Smooth muscle cell (in vitro differentiated cells): ENCODE measurements at regions not wholly inside any gene's neighbourhood (a gene's known extent, or its start where the extent isn't known, plus 50 kb on each side); places are given as distances from the start of the nearest gene placed in this dataset.

Source experiments
- DNase-seq: peaks from one replicate; lab custom pipeline; 2025; ENCODE audit not compliant: unreplicated experiment; lab: John Stamatoyannopoulos, UW
- H2AFZ ChIP-seq: fragments of 200-600 bp; sonication (generic); 2 replicates; pipeline ENCODE4 v1.6.0; 2016; ENCODE audit warnings: antibody characterized with exemption, low read depth, mild to moderate bottlenecking
- H3F3A ChIP-seq: fragments of 200-600 bp; sonication (generic); 2 replicates; pipeline ENCODE4 v1.6.0; 2017; ENCODE audit warnings: antibody characterized with exemption, low read depth
- H3K27ac ChIP-seq: fragments of 200-600 bp; sonication (generic); 2 replicates; pipeline ENCODE4 v1.5.1; 2016; ENCODE audit warnings: low read depth, mild to moderate bottlenecking
- H3K27me3 ChIP-seq: fragments of 200-600 bp; sonication (generic); 2 replicates; pipeline ENCODE4 v1.6.1; 2016; ENCODE audit warnings: low read depth, mild to moderate bottlenecking
- H3K36me3 ChIP-seq: fragments of 200-600 bp; sonication (generic); 2 replicates; pipeline ENCODE4 v1.5.1; 2016; ENCODE audit warnings: low read depth
- H3K4me1 ChIP-seq: fragments of 200-600 bp; sonication (generic); 2 replicates; pipeline ENCODE4 v1.5.1; 2016; ENCODE audit warnings: low read depth
- H3K4me2 ChIP-seq: fragments of 200-600 bp; sonication (generic); 2 replicates; pipeline ENCODE4 v1.6.0; 2016; ENCODE audit warnings: mild to moderate bottlenecking
- H3K4me3 ChIP-seq: fragments of 200-600 bp; sonication (generic); 2 replicates; pipeline ENCODE4 v1.5.1; 2016; ENCODE audit warnings: mild to moderate bottlenecking
- H3K79me2 ChIP-seq: fragments of 200-600 bp; sonication (generic); 2 replicates; pipeline ENCODE4 v1.6.0; 2016; ENCODE audit warnings: low read depth, mild to moderate bottlenecking
- H3K9ac ChIP-seq: fragments of 200-600 bp; sonication (generic); 2 replicates; pipeline ENCODE4 v1.6.0; 2016; ENCODE audit warnings: low read depth
- H3K9me3 ChIP-seq: fragments of 200-600 bp; sonication (generic); replicated peaks from 2 replicates; pipeline ENCODE4 v1.5.1; 2016; ENCODE audit warnings: low read depth
- H4K20me1 ChIP-seq: fragments of 200-600 bp; sonication (generic); 2 replicates; pipeline ENCODE4 v1.6.0; 2016; ENCODE audit warnings: low read depth
- WGBS: methylation state at CpG from one replicate; pipeline ENCODE4 v1.1.7; 2016; ENCODE audit warnings: low lambda C conversion rate; 5-methylcytosine and 5-hydroxymethylcytosine counted together
- TF ChIP-seq, protein P1 (sequence below): fragments of 200-600 bp; sonication (generic); IDR thresholded peaks from 2 replicates; pipeline ENCODE4 v1.5.1; 2017; ENCODE audit warnings: borderline replicate concordance, mild to moderate bottlenecking, antibody characterized with exemption; ENCODE audit not compliant: insufficient read depth, poor library complexity, severe bottlenecking

- Histone ChIP-seq H3K4me1 (peaks cover 10% of the 10 kb centered on the region), H2AFZ (no peak overlapping the region), H3K27me3 (no peaks in the 10 kb centered on the region), H3K27ac (no peak overlapping the region), H3K79me2 (no peaks in the 10 kb centered on the region), H3K4me3 (no peak overlapping the region), H3K36me3 (no peaks in the 10 kb centered on the region), H3K9ac (no peak overlapping the region), H3F3A (no peaks in the 10 kb centered on the region), H4K20me1 (no peaks in the 10 kb centered on the region), H3K9me3 (no peaks in the 10 kb centered on the region), H3K4me2 (no peak overlapping the region)
- TF ChIP-seq, protein P1, sequence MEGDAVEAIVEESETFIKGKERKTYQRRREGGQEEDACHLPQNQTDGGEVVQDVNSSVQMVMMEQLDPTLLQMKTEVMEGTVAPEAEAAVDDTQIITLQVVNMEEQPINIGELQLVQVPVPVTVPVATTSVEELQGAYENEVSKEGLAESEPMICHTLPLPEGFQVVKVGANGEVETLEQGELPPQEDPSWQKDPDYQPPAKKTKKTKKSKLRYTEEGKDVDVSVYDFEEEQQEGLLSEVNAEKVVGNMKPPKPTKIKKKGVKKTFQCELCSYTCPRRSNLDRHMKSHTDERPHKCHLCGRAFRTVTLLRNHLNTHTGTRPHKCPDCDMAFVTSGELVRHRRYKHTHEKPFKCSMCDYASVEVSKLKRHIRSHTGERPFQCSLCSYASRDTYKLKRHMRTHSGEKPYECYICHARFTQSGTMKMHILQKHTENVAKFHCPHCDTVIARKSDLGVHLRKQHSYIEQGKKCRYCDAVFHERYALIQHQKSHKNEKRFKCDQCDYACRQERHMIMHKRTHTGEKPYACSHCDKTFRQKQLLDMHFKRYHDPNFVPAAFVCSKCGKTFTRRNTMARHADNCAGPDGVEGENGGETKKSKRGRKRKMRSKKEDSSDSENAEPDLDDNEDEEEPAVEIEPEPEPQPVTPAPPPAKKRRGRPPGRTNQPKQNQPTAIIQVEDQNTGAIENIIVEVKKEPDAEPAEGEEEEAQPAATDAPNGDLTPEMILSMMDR = no peak
- 65% methylated on average over 3 of the region's 3 CpGs for WGBS
- no peak for DNase-seq
These were observed 86.3 kb upstream of the TBX3 start for GRCh38 chr12:114770323-114770722.

- Histone ChIP-seq H3K27me3 (no peaks in the 10 kb centered on the region), H3K4me2 (no peak overlapping the region), H3K9me3 (no peaks in the 10 kb centered on the region), H3F3A (peaks cover 2% of the 10 kb centered on the region), H2AFZ (no peak overlapping the region), H3K36me3 (no peaks in the 10 kb centered on the region), H3K4me1 (peaks cover 10% of the 10 kb centered on the region), H3K79me2 (no peaks in the 10 kb centered on the region), H3K4me3 (no peak overlapping the region), H4K20me1 (no peaks in the 10 kb centered on the region), H3K9ac (no peak overlapping the region), H3K27ac (peak overlapping the region; percentile 85)
- TF ChIP-seq, protein P1 = no peak
- WGBS = 66% methylated on average over 4 of the region's 4 CpGs
- no peak for DNase-seq
These were observed 85.7 kb upstream of the TBX3 start for GRCh38 chr12:114769634-114770033.

GRCh38 chr12:114767906-114768722 lies 84.1 kb upstream of the TBX3 start:
- 37% methylated on average over 14 of the region's 14 CpGs for WGBS
- Histone ChIP-seq H3K4me3 (no peak overlapping the region), H3K27ac (peak overlapping the region; percentile 85), H3F3A (peaks cover 4% of the 10 kb centered on the region), H4K20me1 (no peaks in the 10 kb centered on the region), H3K4me1 (peaks cover 10% of the 10 kb centered on the region), H3K79me2 (no peaks in the 10 kb centered on the region), H3K9me3 (no peaks in the 10 kb centered on the region), H3K36me3 (no peaks in the 10 kb centered on the region), H3K27me3 (no peaks in the 10 kb centered on the region), H2AFZ (peak overlapping the region; percentile 66), H3K9ac (peak overlapping the region; percentile 49), H3K4me2 (no peak overlapping the region)
- DNase-seq = no peak
- TF ChIP-seq, protein P1 = no peak
